NT2/D1 (cell line): ENCODE measurements at regions not wholly inside any gene's neighbourhood (a gene's known extent, or its start where the extent isn't known, plus 50 kb on each side); places are given as distances from the start of the nearest gene placed in this dataset.
"Not testable (repeated sequence)": the region's sequence is repeated elsewhere in the genome, so short reads cannot be mapped to it uniquely, and the experiment has no call there.

Experiments
- SUZ12 ChIP-seq: IDR thresholded peaks from 2 replicates; pipeline ENCODE4 v1.6.1; 2011; ENCODE audit not compliant: insufficient read length, insufficient read depth; ENCODE audit errors: extremely low read depth
- YY1 ChIP-seq: IDR thresholded peaks from 2 replicates; pipeline ENCODE4 v1.6.1; 2011; ENCODE audit not compliant: insufficient read length, insufficient read depth
- ZNF274 ChIP-seq: IDR thresholded peaks from 2 replicates; pipeline ENCODE4 v1.6.1; 2011; ENCODE audit warnings: mild to moderate bottlenecking, low read depth, low read length

DNA sequence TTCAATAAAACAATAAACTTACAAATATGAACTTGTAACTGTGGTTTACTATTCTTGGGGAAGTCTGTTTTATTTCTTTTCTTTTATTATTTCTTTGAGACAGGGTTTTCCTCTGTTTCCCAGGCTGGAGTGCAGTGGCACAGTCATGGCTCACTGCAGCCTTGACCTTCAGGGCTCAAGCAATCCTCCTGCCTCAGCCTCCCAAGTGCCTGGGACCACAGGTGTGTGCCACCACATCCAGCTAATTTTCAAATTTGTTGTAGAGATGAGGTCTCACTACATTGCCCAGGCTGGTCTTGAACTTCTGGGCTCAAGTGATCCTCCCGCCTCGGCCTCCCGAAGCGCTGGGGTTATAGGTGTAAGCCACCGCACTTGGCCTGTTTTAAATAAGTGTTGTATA is 343.4 kb downstream of the SOX9 start:
- not testable (repeated sequence) for TF ChIP-seq YY1, ZNF274, SUZ12
